ENCODE measurements at regions not wholly inside any gene's neighbourhood (a gene's known extent, or its start where the extent isn't known, plus 50 kb on each side); places are given as distances from the start of the nearest gene placed in this dataset.
"Not testable (repeated sequence)": the region's sequence is repeated elsewhere in the genome, so short reads cannot be mapped to it uniquely, and the experiment has no call there.

GRCh38 chr15:20473465-20473864, 68.1 kb downstream of the GOLGA6L6 start:
- not testable (repeated sequence) for DNase-seq (ENCODE audit: low spot score)

- DNase-seq (ENCODE audit: low spot score), result not testable (repeated sequence)
Observed at GRCh38 chr15:20472983-20473382, 68.6 kb downstream of the GOLGA6L6 start.

DNA sequence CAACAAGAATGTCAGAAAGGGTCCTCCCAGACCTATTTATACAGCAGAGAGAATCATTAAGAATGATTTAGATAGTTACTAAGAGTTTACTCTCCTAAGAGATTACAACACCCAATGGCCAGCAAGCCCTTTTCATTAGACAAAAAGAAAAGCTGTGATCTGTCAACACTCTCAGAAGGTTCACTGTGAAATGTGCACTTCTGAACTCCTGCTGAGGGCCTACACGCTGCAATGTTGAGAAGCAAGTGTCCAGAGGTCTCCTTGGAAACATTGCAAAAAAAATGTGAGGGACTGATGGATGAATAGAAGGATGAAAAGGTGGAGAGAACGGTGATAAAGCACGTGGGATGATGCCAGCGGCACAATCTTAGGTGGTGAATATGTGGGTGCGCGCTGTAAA, 70.8 kb downstream of the GOLGA6L6 start:
- DNase-seq (ENCODE audit: low spot score), result not testable (repeated sequence)

GRCh38 chr15:20441138-20441537, 100.5 kb downstream of the GOLGA6L6 start:
- DNase-seq (ENCODE audit: low spot score), result not testable (repeated sequence)

- peak; percentile 0 for DNase-seq (ENCODE audit: low spot score)
Observed at GRCh38 chr15:20440390-20440789, 101.2 kb downstream of the GOLGA6L6 start.

DNA sequence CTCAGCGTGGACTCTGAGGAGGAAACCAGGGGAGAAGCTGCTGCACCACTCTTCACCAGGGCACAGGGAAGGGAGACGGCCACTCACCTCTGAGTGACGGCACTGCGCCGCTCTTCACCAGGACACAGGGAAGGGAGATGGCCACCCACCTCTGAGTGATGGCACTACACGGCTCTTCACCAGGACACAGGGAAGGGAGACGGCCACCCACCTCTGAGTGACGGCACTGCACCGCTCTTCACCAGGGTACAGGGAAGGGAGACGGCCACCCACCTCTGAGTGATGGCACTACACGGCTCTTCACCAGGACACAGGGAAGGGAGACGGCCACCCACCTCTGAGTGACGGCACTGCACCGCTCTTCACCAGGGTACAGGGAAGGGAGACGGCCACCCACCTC, 102.5 kb downstream of the GOLGA6L6 start:
- DNase-seq (ENCODE audit: low spot score), result not testable (repeated sequence)

- DNase-seq (ENCODE audit: low spot score), result not testable (repeated sequence)
Observed at GRCh38 chr15:20438255-20438654, 103.3 kb downstream of the GOLGA6L6 start.

DNA sequence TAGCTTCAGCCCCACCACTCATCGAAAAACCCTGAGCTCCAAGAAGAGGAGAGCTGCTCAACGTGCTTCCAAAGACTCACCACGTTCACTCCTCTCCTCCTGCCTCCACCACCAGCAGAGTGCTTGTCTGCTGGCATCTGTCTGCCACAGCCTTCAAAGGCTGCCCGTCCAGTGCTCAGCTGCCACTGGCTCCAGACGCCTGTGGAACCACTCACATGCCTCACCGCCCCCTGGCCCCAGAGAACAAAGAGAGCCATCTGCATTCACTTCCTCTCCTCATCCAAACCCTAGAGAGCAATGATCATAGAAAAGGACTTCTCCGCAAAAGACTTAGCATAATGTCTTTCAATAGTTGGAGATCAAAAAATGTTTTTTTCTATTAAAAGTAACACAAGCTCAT, 108.1 kb downstream of the GOLGA6L6 start:
- DNase-seq (ENCODE audit: low spot score), result not testable (repeated sequence)

- DNase-seq (ENCODE audit: low spot score), result not testable (repeated sequence)
Observed at GRCh38 chr15:20430495-20430894, 111.1 kb downstream of the GOLGA6L6 start.

- DNase-seq (ENCODE audit: low spot score), result not testable (repeated sequence)
Observed at GRCh38 chr15:20420710-20421109, 120.9 kb downstream of the GOLGA6L6 start.

DNA sequence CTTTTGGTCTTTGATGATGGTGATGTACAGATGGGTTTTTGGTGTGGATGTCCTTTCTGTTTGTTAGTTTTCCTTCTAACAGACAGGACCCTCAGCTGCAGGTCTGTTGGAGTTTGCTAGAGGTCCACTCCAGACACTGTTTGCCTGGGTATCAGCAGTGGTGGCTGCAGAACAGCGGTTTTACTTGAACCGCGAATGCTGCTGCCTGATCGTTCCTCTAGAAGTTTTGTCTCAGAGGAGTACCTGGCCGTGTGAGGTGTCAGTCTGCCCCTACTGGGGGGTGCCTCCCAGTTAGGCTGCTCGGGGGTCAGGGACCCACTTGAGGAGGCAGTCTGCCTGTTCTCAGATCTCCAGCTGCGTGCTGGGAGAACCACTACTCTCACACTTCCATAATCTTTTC, 125.0 kb downstream of the GOLGA6L6 start:
- not testable (repeated sequence) for DNase-seq (ENCODE audit: low spot score)

DNA sequence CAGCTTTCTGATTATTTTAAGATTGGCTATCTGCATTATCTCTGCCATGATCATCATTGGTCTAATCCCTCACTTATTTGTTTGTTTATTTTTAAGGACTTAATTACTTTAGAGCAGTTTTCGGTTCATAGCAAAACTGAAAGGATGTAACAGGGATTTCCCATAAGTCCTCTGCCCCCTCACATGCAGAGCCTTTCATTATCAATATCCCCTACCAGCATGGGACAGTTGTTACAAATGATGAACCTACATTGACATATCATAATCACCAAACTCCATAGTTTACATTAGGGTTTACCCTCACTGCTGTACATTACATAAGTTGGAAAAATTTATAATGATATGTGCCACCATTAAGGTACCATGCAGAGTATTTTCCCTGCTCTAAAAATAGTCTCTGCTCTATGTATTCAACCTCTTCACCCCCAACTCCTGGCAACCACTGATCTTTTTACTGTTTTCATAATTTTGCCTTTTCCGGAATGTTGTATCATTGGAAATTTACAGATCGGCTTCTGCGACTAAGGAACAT, 131.9 kb downstream of the GOLGA6L6 start:
- DNase-seq (ENCODE audit: low spot score), result not testable (repeated sequence)

DNA sequence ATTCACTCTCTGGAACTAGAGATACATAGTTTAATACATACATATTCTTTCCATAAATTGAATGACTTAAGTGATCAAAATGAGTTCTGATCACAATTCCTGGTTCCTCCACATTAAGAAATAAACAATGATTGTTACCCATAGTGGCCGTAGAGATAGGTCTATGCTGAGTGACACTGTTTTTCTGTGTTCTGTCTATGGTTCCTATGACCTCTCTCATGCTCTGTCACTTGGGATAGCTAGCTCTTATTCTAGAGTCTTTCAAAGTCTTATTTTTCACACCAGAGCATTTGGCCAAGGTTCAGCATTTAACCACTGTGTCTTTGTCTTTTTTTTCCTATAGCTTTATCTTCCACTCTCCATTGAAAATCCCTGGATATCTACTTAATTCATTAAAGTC, 132.4 kb downstream of the GOLGA6L6 start:
- no peak for DNase-seq (ENCODE audit: low spot score)

GRCh38 chr15:20407553-20407952, 134.0 kb downstream of the GOLGA6L6 start:
- DNase-seq (ENCODE audit: low spot score), result no peak

- not testable (repeated sequence) for DNase-seq (ENCODE audit: low spot score)
Observed at GRCh38 chr15:20404571-20404970, 137.0 kb downstream of the GOLGA6L6 start.

DNA sequence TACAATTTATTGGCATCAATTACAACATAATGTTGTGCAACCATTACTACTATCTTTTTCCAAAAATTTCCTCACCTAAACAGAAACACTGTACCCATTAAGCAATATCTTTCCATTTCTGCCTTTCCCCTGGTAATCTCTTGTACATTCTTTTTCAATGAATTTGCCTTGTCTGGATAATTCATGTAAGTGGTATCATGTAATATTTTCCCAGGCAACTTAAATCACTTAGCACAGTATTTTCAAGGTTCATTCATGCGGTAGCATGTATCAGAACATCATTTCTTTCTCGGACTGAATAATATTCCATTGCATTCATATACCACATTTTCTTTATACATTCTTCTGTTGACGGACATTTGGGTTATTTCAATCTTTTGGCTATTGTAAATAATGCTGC, 139.0 kb downstream of the GOLGA6L6 start:
- not testable (repeated sequence) for DNase-seq (ENCODE audit: low spot score)

GRCh38 chr15:20401058-20401457, 140.5 kb downstream of the GOLGA6L6 start:
- not testable (repeated sequence) for DNase-seq (ENCODE audit: low spot score)

DNA sequence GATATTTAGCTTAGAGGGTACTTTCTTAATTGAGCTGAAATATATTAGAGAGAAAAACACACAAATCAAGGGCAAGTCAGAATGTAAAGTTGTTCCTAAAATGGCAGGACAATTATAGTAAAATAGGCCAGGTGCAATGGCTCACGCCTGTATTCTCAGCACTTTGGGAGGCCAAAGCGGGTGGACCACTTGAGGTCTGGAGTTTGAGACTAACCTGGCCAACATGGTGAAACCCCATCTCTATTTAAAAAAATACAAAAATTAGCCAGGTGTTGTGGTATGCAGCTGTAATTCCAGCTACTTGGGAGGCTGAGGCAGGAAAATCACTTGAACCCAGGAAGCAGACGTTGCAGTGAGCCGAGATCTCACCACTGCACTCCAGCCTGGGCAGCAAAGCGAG, 142.9 kb downstream of the GOLGA6L6 start:
- not testable (repeated sequence) for DNase-seq (ENCODE audit: low spot score)

DNA sequence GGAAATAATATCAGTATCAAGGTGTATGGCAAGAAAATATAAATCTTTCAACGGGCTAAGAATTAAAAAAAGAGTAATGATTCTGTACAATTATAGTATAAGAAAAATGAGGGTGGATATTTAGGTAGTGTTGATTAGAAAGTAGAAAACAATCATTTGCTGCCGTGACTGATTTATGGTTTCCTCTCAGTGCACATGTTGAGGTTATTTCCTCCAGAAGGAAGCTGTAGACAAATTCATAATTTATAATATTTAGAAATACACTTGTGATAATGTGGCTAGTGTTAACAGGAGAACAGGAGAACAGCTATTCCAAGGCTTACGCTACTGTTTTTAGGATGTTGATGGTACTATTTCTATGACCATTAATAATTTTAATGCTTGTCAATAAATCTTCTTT, 153.4 kb downstream of the GOLGA6L6 start:
- not testable (repeated sequence) for DNase-seq (ENCODE audit: low spot score)

DNA sequence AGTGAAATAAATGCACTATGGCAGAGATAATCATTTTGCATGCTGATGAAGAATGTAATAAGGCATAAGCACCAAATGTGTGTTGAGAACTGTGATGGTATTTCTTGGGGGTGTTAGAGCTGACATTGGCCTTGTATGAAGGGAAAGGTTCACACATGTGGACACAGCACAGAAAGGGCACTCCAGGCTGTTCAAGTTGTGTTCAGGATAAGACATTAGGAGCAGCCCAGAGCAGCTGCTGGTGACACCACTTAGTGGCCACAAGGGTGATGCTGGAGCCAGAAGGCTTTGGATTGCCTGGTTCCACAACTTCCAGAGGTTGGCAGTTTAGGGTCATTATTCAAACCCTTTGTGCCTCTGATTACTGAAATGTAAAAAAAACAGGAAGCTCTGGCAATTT, 155.4 kb downstream of the GOLGA6L6 start:
- DNase-seq (ENCODE audit: low spot score), result no peak

DNA sequence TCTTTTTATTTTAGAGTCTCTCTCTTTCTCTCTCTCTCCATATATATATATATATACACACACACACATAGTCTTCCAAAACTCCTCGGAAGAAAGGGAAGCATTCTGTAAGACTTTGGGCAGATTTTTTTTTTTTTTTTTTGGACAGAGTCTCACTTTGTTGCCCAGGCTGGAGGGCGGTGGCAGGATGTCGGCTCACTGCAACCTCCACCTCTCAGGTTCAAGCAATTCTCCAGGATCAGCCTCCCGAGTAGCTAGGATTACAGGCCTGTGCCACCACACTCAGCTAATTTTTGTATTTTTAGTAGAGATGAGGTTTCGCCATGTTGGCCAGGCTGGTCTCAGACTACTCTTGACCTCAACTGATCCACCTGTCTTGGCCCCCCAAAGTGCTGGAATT, 161.4 kb downstream of the GOLGA6L6 start:
- DNase-seq (ENCODE audit: low spot score), result not testable (repeated sequence)

DNA sequence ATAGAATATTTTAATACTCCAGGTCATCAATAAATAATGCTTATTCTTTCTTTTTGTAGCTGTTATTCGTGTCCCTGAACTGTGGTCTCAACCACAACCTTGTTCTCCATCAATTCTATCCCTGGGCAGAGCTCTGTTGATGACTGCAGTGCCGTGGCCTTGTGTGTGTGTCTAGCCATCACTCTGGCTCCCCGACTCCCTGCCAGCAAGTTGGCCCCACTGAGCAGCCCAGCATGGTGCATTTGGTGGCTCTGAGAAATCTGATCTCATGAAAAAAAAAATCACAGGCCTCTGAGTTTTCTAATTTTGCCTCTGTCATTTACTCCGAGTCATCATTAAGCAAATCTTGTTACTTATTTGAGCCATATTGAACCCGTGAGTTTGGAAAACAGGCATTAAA, 164.7 kb downstream of the GOLGA6L6 start:
- DNase-seq (ENCODE audit: low spot score), result no peak

- not testable (repeated sequence) for DNase-seq (ENCODE audit: low spot score)
Observed at GRCh38 chr15:20372416-20372815, 169.2 kb downstream of the GOLGA6L6 start.

- no peak for DNase-seq (ENCODE audit: low spot score)
Observed at GRCh38 chr15:20369500-20369899, 172.1 kb downstream of the GOLGA6L6 start.

All from HT-29 (cell line).